OCI-LY7 (cell line): ENCODE measurements at regions not wholly inside any gene's neighbourhood (a gene's known extent, or its start where the extent isn't known, plus 50 kb on each side); places are given as distances from the start of the nearest gene placed in this dataset.

Source experiments
- BruUV-seq: library from RNA; stranded (reverse); fragments of 400-500 nt; replicated peaks from 2 replicates; lab custom pipeline; 2021; lab: Mats Ljungman, UMichigan
- CTCF ChIA-PET: fragments of 300-600 bp; sonication (Branson Sonifier 250); formaldehyde crosslinking; loops from one replicate; lab custom pipeline; 2022; ENCODE audit warnings: antibody characterized with exemption; ENCODE audit not compliant: unreplicated experiment; lab: Charles Lee
- POLR2A ChIA-PET: fragments of 300-600 bp; sonication (Branson Sonifier 250); formaldehyde crosslinking; loops from one replicate; lab custom pipeline; 2022; ENCODE audit warnings: antibody characterized with exemption; lab: Charles Lee
- DNase-seq: peaks from one replicate; pipeline ENCODE4 v3.0.0-alpha.2; 2015; ENCODE audit warnings: low spot score
- H2AFZ ChIP-seq: fragments of 200-600 bp; sonication (generic), shearing (Covaris generic); 2 replicates; pipeline ENCODE4 v1.6.1; 2014; ENCODE audit warnings: mild to moderate bottlenecking, antibody characterized with exemption, low read length, moderate library complexity
- H3K27ac ChIP-seq: fragments of 200-600 bp; sonication (generic); 2 replicates; pipeline ENCODE4 v1.5.1; 2014; ENCODE audit warnings: mixed run types, low read depth, mild to moderate bottlenecking, moderate library complexity, low read length, inconsistent platforms; ENCODE audit not compliant: poor library complexity, severe bottlenecking
- H3K36me3 ChIP-seq: fragments of 200-600 bp; sonication (generic); 2 replicates; pipeline ENCODE4 v1.6.1; 2014; ENCODE audit warnings: mild to moderate bottlenecking, antibody characterized with exemption, low read length, moderate library complexity, mixed read lengths; ENCODE audit not compliant: insufficient read depth
- H3K4me1 ChIP-seq: fragments of 200-600 bp; sonication (generic); 2 replicates; pipeline ENCODE4 v1.5.1; 2014; ENCODE audit warnings: mild to moderate bottlenecking, low read length; ENCODE audit not compliant: insufficient read depth, poor library complexity, severe bottlenecking
- H3K4me2 ChIP-seq: fragments of 200-600 bp; sonication (generic); 2 replicates; pipeline ENCODE4 v1.6.1; 2014; ENCODE audit warnings: mild to moderate bottlenecking, low read length
- H3K4me3 ChIP-seq: fragments of 200-600 bp; sonication (generic); 2 replicates; pipeline ENCODE4 v1.5.1; 2014; ENCODE audit warnings: mild to moderate bottlenecking, low read depth, low read length; ENCODE audit not compliant: poor library complexity, severe bottlenecking
- H3K79me2 ChIP-seq: fragments of 200-600 bp; sonication (generic); 2 replicates; pipeline ENCODE4 v1.6.1; 2016; ENCODE audit warnings: low read depth, mild to moderate bottlenecking, low read length, moderate library complexity, mixed read lengths; ENCODE audit not compliant: insufficient read depth
- H3K9me2 ChIP-seq: fragments of 200-600 bp; sonication (generic); 2 replicates; pipeline ENCODE4 v1.6.1; 2016; ENCODE audit warnings: mild to moderate bottlenecking, low read length, mixed read lengths; ENCODE audit not compliant: insufficient read depth
- H3K9me3 ChIP-seq: fragments of 200-600 bp; sonication (generic); 2 replicates; pipeline ENCODE4 v1.6.1; 2014; ENCODE audit warnings: mild to moderate bottlenecking, mixed run types, low read length, mixed read lengths
- H4K20me1 ChIP-seq: fragments of 200-600 bp; sonication (generic); 2 replicates; pipeline ENCODE4 v1.6.1; 2014; ENCODE audit warnings: mild to moderate bottlenecking, antibody characterized with exemption, low read length, moderate library complexity, mixed read lengths; ENCODE audit not compliant: insufficient read depth
- CTCF ChIP-seq: fragments of 200-600 bp; sonication (generic); conservative IDR thresholded peaks from 2 replicates; pipeline ENCODE4 v1.5.1; 2014; ENCODE audit warnings: mild to moderate bottlenecking, antibody characterized with exemption, low read length, moderate library complexity, mixed read lengths
- EZH2phosphoT487 ChIP-seq: fragments of 200-600 bp; sonication (generic); IDR thresholded peaks from 2 replicates; pipeline ENCODE4 v1.6.1; 2018; ENCODE audit warnings: low read depth, borderline replicate concordance, mild to moderate bottlenecking, mixed run types, antibody characterized with exemption, low read length, moderate library complexity, mixed read lengths
- intact Hi-C: fragments of 100-400 bp; cut with micrococcal nuclease; formaldehyde crosslinking; loops from one replicate; pipeline ENCODE4 v1.10.0; 2022; ENCODE audit not compliant: unreplicated experiment

DNA sequence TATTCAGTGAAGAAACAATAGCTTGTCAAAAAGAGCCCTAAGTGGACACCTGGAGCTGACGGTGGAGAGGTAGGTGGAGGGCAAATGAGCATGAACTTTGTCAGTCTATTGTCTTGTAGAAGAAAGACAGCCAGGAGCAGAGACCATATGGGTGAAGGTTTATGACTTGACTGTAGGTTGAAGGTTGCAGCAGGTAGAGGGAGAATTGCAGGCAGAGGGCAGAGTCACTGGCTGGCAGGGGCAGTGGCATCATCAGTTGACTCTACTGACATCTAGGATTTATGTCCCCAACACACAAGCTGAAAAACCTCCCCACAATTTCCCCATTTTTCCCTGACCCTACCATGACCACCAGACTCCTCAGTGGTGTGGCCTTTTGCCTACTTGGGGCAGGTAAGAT is 243.6 kb upstream of the PRSS58 start:
- CTCF ChIA-PET = no interaction called here
- intact Hi-C loops = no loop called here
- Histone ChIP-seq H3K4me1 (no peaks in the 10 kb centered on the region), H3K79me2 (no peaks in the 10 kb centered on the region), H3K9me2 (no peaks in the 10 kb centered on the region), H3K27ac (no peak overlapping the region), H2AFZ (no peak overlapping the region), H3K4me3 (no peak overlapping the region), H4K20me1 (no peaks in the 10 kb centered on the region), H3K4me2 (no peak overlapping the region), H3K36me3 (no peaks in the 10 kb centered on the region), H3K9me3 (no peaks in the 10 kb centered on the region)
- no TSS peak for BruUV-seq
- no peak for DNase-seq
- TF ChIP-seq CTCF (no peak), EZH2phosphoT487 (no peak)
- POLR2A ChIA-PET = interaction anchor here (0.7 kb wide), 1 partner anchor 38 kb away, joined by 4 read pairs; no protein-coding TSS in a partner anchor

DNA sequence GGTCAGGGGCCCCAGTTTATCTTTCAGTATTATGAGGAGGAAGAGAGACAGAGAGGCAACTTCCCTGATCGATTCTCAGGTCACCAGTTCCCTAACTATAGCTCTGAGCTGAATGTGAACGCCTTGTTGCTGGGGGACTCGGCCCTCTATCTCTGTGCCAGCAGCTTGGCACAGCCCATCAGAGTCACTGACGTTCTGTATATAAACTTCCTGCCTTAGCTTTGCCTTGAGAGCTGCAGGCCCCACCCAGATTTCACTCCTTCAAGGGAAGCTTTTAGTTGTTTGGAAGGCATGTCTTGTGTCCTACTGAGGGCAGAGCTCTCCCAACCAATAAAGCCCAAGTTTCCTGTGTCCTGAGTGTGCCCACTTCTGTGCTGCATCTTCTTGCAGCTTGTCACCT is 242.5 kb upstream of the PRSS58 start:
- no peak for DNase-seq
- Histone ChIP-seq H3K4me3 (no peak overlapping the region), H3K9me2 (no peaks in the 10 kb centered on the region), H3K4me1 (no peaks in the 10 kb centered on the region), H3K27ac (no peak overlapping the region), H3K9me3 (no peaks in the 10 kb centered on the region), H2AFZ (no peak overlapping the region), H3K36me3 (no peaks in the 10 kb centered on the region), H3K4me2 (no peak overlapping the region), H4K20me1 (no peaks in the 10 kb centered on the region), H3K79me2 (no peaks in the 10 kb centered on the region)
- intact Hi-C loops = no loop called here
- ChIA-PET CTCF (no interaction called here), POLR2A (no interaction called here)
- BruUV-seq = no TSS peak
- TF ChIP-seq CTCF (no peak), EZH2phosphoT487 (no peak)

- H2AFZ ChIP-seq = no peak overlapping the region
- intact Hi-C loops = no loop called here
- no peaks in the 10 kb centered on the region for H4K20me1 ChIP-seq
- H3K9me2 ChIP-seq = no peaks in the 10 kb centered on the region
- H3K4me1 ChIP-seq = no peaks in the 10 kb centered on the region
- no peak overlapping the region for H3K4me2 ChIP-seq
- no peaks in the 10 kb centered on the region for H3K79me2 ChIP-seq
- no peaks in the 10 kb centered on the region for H3K9me3 ChIP-seq
- ChIA-PET POLR2A (no interaction called here), CTCF (no interaction called here)
- H3K36me3 ChIP-seq = no peaks in the 10 kb centered on the region
- BruUV-seq = no TSS peak
- TF ChIP-seq EZH2phosphoT487 = no peak
- TF ChIP-seq CTCF = no peak
- H3K4me3 ChIP-seq = no peak overlapping the region
- no peak for DNase-seq
- no peak overlapping the region for H3K27ac ChIP-seq
Observed at GRCh38 chr7:142499635-142500034, 241.8 kb upstream of the PRSS58 start.
